ENCODE measurements at regions not wholly inside any gene's neighbourhood (a gene's known extent, or its start where the extent isn't known, plus 50 kb on each side); places are given as distances from the start of the nearest gene placed in this dataset.

DNA sequence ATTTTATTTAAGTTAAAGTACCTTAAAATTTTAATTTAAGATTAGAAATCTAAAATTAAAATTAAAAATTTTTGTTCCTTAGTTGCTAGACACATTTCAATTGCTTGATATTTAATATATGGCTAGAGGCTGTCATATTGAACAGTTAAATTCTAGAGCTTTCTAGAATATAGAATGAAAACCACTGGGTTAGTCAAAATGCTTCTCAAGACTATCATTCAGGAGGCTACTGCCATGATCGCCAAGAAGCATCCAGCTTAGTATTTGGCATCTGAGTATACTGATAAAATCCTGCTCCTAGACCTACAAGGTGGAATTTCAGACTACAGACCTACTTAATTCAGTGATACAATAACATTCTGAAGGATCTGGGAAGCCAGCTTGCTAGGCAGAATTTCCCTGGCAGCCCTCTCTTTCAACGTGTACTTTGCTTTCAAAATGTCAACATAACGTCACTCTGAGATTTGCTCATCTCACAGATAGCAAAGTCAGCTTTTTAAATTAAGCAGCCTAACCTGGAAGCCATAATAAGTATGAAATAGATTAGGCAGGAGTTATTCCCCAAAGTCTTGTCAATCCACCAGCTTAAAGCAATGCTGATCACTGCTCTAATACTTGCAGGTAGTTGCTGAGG lies 525.8 kb downstream of the FSCB start:
- no peak for DNase-seq

DNA sequence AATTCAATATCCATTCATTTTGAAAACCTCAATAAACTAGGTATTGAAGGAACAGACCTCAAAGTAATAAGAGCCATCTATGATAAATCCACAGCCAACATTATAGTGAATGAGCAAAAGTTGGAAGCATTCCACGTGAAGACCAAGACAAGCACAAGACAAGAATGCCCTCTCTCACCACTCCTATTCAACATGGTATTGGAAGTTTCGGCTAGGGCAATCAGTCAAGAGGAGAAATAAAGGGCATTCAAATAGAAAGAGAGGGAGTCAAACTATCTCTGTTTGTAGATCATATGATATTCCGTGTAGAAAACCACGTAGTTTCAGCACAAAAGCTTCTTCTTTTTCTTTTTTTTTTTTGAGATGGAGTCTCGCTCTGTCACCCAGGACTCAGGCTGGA lies 550.3 kb downstream of the FSCB start:
- no peak for DNase-seq

DNA sequence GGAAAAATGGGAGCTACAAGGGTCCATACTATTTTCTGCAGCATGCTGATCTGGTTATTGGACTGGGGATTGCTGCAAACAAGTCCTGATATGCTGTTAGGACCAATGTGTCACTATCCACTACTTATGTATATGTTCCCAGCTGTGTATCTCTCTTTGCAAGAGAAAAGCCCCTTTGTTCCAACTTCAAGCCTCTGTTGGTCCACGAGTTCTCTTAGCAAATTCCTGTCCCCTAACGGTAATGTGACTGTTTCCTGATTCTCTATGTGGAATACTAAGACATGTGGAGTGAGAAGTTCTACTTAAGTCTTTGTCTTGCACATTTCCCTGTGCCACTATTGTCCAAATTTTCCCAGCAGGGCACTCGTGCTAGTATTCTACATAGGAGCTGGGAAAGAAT lies 557.7 kb downstream of the FSCB start:
- DNase-seq, result no peak

DNA sequence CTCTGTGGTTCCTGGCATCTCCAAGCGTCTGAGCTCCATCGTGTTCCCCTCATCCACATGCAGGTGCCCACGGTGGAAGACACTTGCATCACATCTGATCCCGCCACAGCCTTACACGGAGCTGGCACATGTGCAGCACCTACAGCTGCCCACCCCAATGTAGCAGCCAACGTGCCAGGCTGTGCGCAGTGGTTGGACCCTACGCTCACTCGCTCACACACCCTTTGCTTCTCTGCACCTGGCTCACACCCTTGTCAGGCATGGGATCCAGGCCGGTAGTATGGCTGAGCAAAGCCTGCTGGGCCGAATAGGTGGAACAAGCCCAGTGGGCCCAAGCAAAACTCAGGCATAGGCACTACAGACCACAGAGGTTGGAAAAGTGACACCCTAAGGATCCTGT lies 567.2 kb downstream of the FSCB start:
- DNase-seq, result no peak

DNA sequence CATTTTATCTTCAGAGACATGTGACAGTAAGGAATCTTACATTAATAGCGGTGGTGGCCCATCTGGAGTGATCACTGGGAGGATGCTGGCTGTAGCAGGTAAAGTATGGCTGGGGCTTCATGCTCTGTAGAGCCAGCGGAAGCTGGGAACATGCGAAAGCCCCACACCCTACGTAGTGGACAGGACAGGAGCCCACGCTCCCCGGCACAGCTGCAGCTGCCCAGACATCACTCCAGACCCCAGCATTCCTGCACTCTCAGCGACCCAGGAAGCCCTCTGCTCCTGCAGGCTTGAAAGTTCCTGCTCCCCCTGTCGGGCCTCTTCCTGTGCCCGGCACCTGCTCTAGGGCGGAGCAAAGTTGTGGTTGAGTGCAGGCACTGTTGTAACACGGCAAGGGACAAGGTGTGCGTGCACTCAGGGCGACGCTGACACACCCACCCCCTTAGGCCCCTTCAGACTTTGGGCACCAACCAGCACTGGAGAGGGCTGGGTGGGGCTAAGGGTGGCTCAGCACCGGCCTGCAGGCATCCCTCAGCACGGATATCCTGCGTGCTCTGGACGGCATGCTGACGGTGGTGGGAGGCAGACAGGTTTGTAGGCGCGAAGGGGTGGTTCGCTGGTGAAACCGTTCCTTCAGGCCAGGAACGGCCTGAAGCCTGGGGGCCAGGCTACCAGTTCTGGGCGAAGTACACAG lies 568.3 kb downstream of the FSCB start:
- DNase-seq, result no peak

DNA sequence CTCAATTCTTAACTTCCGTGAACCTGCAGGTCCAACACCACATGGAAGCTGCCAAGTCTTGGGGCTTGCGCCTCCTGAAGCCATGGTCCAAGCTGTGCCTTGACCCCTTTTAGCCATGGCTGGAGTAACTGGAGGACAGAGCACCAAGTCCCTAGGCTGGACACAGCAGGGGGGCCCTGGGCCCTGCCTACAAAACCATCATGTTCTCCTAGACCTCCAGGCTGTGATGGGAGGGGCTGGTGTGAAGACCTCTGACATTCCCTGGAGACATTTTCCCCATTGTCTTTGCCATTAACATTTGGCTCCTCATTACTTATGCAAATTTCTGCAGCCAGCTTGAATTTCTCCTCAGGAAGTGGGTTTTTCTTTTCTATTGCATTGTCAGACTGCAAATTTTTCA lies 570.1 kb downstream of the FSCB start:
- DNase-seq, result no peak

DNA sequence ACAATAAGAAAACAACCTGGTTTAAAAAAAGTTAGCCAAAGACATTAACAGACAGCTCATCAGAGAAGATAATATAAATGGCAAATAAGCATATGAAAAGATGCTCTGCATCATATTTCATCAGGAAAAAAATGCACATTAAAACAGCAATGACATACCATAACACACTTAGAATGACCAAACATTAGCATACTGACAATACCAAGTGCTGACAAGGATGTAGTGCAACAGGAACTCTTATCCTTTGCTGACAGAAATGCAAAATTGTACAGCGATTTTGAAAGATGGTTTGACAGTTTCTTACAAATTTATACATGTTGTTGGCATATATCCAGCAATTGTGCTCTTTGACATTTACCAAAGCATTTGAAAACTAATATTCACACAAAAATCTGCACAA lies 573.0 kb downstream of the FSCB start:
- DNase-seq, result no peak

DNA sequence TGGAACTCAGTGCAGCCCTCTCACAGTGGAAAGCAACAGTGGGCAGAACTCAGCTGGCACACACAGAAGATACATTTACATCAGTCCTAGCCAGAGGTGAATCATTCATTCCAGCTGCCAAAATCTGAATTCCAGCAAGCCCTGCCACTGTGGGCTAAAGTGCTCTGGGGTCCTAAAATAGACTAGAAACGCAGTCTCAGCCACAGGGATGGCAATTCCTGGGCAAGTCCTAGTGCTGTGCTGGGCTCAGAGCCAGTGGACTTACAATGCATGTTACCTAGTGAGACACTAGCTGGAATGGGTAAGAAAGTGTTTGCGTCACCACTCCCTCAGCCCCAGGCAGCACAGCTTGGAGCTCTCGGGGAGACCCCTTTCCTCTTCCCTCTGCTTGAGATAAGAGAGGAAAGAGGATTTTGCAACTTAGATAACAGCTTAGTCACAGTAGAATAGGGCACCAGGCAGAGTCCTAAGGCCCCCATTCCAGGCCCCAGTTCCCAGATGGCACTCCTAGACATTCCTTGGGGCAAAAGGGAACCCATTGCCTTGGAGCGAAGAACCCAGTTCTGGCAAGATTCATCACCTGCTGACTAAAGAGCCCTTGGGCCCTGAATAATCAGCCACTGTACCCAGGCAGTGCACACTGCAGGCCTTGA lies 592.9 kb downstream of the FSCB start:
- no peak for DNase-seq

DNA sequence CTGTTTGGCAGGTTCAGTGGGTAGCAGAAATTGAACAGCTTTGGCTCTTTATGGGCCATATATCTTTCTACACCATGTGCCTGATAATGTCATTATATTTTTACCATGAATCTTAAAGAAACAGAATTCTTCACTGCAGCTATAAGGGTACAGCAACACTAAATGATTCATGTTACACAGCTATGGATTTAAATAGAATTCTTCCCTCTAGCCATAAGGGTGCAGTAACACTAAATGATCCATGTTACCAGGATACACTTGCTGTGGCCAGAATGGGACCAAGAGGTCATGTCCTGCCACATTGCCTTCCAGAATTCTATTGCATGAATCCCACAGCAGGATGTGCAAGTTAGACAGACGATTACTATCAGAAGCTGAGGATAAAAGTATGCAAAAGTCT lies 603.9 kb downstream of the FSCB start:
- DNase-seq, result no peak

DNA sequence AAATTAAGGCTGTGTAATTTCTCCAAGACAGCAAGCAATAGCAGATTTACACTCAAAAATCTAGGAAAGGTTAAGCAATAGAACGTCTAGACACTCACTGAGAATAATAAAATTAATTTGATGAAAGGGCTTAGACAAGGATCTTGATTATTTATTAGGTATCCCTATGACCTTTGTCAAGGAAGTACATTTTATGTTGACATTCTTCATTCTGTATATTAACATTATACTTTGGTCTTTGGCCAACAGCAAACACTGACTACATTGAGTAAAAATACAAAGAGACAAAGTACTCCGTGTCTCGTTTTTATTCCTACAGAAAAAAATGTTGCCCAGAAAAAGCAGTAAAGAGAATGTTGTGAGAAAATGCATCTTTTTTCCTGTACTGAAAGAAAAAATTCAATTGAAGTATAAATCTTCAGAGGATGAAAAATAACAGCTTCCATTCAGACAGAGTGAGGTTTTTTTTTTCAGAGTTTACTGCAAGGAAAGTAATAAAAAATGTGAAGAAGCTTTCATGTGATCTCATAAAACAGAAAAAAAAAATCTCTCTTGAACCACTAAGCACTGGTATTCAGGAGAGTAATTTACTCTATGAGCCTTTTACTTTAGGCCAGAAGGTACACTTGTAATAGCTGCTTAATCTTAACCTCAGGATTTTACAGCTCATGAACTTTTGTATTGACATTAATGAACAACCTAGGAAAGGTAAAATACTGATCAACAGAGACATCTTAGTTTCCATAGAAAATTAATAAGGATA lies 605.0 kb downstream of the FSCB start:
- no peak for DNase-seq

DNA sequence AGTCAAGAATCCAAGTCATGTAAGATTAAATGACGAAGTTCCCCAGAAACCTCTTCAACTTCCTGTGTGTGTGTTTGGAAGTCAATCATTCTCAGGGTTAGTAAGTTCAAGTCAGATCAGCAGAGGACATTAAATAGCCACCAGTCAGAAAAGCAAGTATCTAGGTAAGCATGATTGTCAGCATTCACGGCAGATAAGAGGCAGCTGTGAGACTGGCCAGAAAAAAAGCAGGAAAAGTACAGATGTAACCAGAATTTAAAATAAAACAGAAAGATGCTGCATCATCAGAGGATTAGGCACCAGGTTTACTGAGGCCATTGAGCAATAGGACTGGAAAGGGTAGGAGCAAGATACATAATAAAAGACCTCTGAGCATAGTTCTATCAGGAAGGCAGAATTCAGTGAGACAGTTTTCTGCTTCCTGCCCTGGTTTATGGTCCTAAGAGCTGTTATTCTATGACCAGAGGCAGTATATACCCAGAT lies 606.9 kb downstream of the FSCB start:
- DNase-seq, result no peak

DNA sequence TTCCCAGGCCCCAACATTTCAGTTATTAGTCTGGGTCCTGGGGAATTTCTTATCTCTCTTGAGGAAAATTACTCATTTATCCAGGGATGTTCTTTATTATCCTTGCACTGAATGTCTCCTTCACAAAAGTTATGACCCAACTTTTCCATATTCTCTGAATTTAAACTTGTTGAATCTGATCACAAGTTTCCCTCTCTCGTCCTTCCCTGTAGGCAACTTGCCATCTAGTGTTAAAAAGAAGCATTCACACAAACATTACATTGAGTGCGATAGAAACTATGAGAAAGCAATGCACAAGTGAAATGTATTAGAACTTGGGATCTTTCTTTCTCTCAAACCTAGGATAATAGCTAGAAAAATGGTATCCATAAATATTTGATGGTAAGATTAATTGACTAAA lies 608.4 kb downstream of the FSCB start:
- DNase-seq, result no peak

DNA sequence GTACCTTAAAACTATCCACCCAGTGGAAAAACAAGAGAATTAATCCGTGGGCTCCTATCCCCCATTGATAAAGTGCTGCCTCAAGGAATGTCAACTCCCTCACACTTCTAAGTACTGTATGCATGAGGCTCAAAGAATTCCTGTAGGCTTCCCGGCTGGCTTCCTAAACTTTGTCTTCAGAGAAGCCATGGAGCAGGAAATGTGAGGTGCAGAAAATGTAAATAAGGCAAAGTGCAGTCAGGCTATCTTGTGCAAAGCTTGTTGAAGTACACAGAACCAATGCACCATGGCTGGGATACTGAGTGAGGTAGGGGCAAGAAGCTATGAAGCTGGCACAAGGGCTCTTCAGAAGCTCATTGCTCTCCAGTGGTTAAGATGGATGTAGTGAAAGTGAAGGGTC lies 611.0 kb downstream of the FSCB start:
- no peak for DNase-seq

DNA sequence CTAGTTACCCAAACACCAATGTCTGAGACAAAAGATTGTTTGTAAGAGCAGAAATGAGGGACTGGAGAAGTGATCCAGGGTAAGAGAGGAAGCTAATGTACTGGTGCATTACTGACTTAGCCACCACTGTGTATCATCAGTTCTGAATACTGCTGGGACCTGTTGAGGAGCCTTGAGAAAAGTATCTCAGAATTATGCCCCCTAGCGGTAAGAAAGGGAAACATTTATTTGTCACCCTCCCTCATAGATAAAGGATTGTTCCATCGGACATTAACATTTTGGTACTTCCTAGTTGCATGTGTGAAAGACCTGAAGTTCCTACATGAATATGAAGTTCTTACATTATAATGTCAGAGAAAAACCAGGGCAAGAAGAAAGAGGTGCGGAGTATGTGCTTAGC lies 612.5 kb downstream of the FSCB start:
- DNase-seq, result no peak

DNA sequence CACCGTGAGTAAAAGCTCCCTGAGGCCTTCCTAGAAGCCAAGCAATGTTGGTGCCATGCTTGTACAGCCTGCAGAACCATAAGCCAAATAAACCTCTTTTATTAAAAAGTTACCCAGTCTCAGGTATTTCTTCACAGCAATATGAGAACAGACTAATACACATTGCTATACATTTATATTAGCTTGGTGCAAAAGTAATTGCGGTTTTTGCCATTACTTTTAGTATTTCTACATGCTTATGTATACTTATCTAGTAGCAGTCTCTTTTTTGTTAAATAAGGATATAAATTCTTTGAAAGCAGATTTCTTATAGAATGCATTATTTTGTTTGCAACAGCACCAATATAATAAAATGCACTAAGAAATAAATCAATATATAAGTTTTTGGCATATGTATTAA lies 619.6 kb downstream of the FSCB start:
- DNase-seq, result no peak

DNA sequence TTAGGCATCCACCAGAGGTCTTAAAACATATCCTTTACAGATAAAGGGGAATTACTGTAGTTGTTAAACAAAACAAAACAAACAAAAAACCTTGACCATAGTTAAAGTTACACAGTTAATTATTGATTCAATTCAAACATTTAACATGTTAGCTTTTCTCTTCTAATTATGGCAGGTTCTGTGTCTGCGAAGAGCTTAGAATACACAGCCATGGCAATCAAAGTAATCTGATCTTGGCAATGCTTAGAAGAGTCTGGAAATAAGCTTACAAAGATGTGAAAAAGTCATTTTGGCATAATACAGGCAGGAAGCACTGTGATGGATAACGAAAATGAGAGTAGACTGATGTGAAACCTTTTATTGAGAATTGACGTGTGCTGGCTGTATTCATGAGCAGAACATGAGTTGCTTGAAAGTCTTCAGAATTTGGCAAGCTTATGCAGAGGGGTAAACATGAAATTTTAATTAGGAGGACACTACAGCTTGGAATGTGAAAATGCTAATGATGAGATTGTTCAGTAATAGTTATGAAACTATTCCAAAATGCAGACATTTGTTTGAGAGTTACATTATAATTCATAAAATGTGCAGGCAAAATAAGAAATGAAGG lies 629.6 kb downstream of the FSCB start:
- DNase-seq, result no peak

DNA sequence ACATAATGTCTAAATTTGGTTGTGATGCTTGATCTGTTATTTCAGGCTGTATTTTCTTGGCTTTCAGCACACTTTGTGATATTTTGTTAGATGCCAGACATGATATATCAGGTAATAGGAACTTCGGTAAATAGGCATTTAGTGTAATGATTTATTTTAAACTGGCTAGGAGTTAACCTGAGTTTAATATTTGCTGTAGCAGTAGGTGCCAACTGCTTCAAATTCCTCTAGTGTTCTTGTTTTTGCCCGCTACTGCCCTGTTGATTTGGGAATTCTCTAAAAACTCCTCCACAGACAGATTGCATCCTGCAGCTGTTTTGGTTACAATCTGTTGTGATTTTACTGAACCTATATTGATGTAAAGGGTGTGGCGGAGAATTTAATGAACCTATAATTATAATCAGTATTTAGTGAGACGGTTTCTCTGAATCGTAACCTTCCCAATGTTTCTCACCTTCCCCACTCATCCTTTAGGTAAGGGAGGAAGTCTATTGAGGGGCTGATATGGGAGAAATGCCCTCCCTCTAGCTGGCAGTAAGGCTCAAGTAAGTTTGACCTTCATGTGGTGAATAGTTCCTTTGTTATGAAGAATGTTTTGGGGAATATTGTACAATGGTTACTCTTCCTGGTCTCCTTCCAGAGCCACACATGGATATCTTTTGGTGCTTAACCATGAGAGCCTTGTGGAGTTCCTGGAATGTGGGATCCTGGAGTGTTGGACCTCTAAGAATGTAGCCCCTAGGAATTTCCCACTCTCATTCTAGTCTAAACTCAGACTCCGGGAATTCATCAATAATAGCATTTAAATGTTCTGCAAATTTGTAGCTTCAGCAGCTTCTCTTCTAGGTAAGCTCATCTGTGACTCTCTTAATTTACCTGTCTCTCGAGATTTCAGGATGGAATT lies 634.1 kb downstream of the FSCB start:
- DNase-seq, result no peak

DNA sequence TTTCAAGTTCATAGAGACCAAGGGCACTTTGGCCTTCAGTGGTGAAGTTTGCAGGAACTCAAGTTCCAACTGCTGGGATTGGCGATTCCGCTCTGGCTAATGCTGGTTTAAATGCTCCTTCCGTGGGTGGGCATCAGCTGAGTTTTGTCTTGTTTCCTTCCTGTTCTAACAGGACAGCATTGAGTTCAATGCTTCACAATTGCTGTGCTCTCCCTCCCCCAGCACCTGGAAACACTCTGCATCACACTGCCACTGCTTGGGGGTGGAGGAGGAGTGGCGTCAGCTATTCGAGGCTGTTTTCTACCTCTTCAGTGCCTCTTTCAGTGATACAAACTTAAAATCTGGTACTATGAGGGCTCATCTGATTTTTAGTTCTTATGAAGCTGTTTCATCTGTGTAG lies 634.9 kb downstream of the FSCB start:
- no peak for DNase-seq

DNA sequence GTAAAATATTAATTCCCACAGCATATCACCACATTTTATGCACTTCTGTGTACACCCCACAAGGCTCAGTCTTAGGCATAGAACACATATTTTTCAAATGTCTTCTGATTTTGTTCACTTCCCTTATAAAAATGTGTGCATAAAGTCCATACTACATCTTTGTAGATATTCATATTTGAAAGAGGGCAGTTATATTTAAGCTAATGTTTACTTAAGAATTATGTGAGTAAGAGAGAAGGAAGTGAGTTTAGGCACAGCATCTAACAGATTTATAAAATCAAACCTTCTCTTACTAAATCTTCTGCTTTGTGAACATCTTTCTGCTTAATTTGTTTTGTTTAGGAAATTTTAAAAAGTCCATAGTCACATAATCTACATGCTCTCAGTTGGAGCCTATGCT lies 648.1 kb downstream of the FSCB start:
- DNase-seq, result no peak

DNA sequence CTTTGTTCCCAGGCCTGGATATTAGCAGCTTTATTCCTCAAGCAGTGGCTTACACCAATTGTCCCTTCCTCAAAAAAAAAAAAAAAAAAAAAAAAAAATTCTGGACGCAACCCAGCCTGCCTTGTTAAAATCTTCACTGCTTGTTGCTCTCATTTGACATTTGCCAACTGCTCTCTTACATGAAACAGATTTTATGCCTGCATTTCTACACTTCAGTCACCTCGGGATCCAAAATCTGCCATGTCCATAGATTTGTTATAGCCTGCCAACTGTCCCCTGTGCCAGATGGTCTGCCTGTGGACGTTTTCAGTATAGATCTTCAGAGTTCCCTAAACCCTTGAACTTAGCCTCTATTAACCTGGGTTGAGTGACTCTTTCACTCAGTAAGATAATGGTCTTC lies 651.5 kb downstream of the FSCB start:
- no peak for DNase-seq

DNA sequence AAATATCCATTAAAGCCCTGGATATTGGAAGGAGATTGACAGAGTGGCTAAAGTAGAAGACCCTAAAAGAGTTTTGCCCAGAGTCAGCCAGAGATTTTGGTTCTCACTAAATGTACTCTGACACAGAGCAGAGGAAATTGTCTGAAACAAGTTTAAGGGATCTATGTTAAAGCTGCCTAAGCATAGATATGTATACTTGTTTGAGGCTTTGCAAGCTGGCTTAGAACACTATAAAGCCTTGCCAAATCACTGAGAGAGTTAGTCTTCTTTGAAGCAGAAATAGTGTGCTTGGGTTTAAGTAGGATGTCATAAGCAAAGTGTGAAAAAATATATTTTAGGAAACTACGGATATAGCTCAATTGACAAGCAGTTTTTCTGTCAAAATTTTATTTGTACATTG lies 653.5 kb downstream of the FSCB start:
- DNase-seq, result no peak

DNA sequence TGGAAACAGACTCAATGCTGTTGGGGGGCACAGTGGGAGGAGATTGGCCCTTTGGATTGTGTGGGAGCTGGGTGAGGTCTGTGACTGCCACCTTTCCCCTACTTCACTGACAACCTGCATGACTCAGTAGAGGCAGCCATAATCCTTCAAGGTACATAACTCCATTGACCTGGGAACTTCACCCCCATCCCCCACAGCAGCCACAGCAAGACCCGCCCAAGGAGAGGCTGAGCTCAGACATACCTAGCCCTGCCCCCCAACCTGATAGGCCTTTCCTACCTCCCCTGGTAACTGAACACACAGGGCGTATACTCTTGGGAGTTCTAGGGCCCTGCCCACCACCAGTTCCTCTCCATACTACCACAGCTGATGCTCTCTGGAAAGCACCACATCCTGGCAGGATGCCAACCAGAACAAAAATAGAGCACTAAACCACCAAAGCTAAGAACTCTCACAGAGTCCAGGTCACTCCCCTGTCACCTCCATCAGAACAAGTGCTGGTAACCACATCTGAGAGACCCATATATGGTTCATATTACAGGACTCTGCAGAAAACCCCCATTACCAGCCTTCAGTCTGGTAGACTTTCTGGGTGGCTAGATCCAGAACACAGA lies 703.9 kb downstream of the FSCB start:
- no peak for DNase-seq

All from activated gamma-delta T cell (primary cell).